ENCODE measurements at regions not wholly inside any gene's neighbourhood (a gene's known extent, or its start where the extent isn't known, plus 50 kb on each side); places are given as distances from the start of the nearest gene placed in this dataset.

DNA sequence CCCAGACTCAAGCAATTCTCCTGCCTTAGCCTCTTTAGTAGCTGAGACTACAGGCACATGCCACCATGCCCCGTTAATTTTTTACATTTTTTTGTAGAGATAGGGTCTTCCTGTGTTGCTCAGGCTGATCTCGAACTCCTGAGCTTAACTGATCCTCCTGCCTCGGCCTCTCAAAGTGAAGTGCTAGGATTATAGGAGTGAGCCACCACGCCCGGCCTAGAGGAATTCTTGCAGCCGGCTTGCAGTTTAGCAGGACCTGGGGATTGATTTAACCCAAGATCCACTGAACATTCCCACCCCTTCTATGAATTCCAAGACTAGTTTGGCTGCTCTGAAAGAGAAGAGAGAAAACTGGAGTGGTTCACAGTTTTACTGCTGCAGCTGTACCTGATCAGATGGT lies 63.3 kb upstream of the TNRC6B start:
- 89% methylated on average over 6 of the region's 6 CpGs for WGBS
- H3K27ac ChIP-seq (ENCODE audit: low read depth in 1 of 2, low read length in 2 of 2): no peak overlapping the region

DNA sequence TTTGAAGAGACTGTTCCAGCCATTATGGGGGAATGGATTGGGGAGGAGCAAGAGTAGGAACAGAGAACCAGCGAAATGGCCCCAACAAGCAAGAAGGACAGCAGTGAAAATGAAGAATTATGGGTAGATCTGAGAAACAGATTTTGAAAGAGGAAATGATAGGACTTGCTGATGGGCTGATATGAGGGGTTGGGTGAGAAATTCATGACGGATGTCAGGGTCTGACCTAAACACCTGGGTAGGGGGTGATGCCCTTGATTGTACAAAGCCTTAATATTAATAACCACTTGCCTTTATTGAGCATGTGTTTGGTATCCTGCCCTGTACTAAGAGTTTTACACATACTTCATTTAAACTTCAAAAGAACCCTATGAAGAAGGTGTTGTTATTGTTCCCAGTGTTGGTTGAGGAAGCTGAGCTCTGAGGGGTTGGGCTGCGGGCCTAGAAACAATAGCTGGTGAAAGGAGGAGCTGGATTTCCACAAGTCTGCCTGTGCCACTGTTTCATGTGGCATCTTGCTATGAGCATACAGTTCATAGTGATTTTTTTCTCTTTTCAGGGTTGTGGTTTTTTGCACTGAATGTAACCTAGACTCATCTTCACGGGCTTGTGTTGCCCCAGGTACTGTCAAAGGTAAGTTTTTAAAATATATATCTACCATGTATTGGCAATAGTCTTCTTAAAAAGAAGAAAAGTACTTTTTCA lies 61.1 kb upstream of the TNRC6B start:
- H3K9me3 ChIP-seq (ENCODE audit: control insufficient read depth in 4 of 4, low read length in 3 of 4): no peaks in the 10 kb centered on the region
- TF ChIP-seq TAF1 (conservative IDR thresholded peaks at IDR 0.05) (no peak), YY1 (IDR thresholded peaks at IDR 0.05) (no peak), EGR1 (IDR thresholded peaks at IDR 0.05; ENCODE audit: low read depth in 2 of 2) (no peak), JUND (IDR thresholded peaks at IDR 0.05) (no peak), RXRA (IDR thresholded peaks at IDR 0.05) (no peak), FOXA2 (IDR thresholded peaks at IDR 0.05) (no peak), FOXA1 (IDR thresholded peaks at IDR 0.05) (no peak), ZBTB33 (IDR thresholded peaks at IDR 0.05) (no peak), CTCF (IDR thresholded peaks at IDR 0.05; ENCODE audit: low read depth, low read length, missing input control) (no peak), HNF4A (conservative IDR thresholded peaks at IDR 0.05) (no peak), RAD21 (IDR thresholded peaks at IDR 0.05) (no peak)
- TF ChIP-seq, protein P1, sequence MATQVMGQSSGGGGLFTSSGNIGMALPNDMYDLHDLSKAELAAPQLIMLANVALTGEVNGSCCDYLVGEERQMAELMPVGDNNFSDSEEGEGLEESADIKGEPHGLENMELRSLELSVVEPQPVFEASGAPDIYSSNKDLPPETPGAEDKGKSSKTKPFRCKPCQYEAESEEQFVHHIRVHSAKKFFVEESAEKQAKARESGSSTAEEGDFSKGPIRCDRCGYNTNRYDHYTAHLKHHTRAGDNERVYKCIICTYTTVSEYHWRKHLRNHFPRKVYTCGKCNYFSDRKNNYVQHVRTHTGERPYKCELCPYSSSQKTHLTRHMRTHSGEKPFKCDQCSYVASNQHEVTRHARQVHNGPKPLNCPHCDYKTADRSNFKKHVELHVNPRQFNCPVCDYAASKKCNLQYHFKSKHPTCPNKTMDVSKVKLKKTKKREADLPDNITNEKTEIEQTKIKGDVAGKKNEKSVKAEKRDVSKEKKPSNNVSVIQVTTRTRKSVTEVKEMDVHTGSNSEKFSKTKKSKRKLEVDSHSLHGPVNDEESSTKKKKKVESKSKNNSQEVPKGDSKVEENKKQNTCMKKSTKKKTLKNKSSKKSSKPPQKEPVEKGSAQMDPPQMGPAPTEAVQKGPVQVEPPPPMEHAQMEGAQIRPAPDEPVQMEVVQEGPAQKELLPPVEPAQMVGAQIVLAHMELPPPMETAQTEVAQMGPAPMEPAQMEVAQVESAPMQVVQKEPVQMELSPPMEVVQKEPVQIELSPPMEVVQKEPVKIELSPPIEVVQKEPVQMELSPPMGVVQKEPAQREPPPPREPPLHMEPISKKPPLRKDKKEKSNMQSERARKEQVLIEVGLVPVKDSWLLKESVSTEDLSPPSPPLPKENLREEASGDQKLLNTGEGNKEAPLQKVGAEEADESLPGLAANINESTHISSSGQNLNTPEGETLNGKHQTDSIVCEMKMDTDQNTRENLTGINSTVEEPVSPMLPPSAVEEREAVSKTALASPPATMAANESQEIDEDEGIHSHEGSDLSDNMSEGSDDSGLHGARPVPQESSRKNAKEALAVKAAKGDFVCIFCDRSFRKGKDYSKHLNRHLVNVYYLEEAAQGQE (IDR thresholded peaks at IDR 0.05): no peak
- TF ChIP-seq, protein P2, sequence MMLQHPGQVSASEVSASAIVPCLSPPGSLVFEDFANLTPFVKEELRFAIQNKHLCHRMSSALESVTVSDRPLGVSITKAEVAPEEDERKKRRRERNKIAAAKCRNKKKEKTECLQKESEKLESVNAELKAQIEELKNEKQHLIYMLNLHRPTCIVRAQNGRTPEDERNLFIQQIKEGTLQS (IDR thresholded peaks at IDR 0.05): no peak
- TF ChIP-seq, protein P3, sequence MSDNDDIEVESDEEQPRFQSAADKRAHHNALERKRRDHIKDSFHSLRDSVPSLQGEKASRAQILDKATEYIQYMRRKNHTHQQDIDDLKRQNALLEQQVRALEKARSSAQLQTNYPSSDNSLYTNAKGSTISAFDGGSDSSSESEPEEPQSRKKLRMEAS (IDR thresholded peaks at IDR 0.05): no peak
- no peak overlapping the region for H3K27ac ChIP-seq (ENCODE audit: low read depth in 1 of 2, low read length in 2 of 2)
- H3K9ac ChIP-seq (ENCODE audit: low read depth in 1 of 2, low read length in 2 of 2): no peak overlapping the region
- no peak overlapping the region for H3K4me3 ChIP-seq (ENCODE audit: low read depth in 1 of 3, low read length in 3 of 3)
- DNase-seq (ENCODE audit: low spot score): no peak
- peaks cover 0 to 4% (median 0%) of the 10 kb centered on the region in 4 donors for H3K36me3 ChIP-seq (ENCODE audit: control insufficient read depth in 4 of 4, insufficient read depth in 3 of 4, low read depth in 1 of 4, low read length in 3 of 4)
- no peaks in the 10 kb centered on the region for H3K4me1 ChIP-seq (ENCODE audit: control insufficient read depth in 4 of 4, insufficient read depth in 4 of 4, low read length in 3 of 4)
- 91% methylated on average over 4 of the region's 4 CpGs for WGBS
- H3K27me3 ChIP-seq (ENCODE audit: control insufficient read depth in 4 of 4, insufficient read depth in 4 of 4, low read length in 3 of 4): no peaks in the 10 kb centered on the region

More for the DNA sequence above, 63.3 kb upstream of the TNRC6B start:
- Histone ChIP-seq H3K4me1 (ENCODE audit: control insufficient read depth in 4 of 4, insufficient read depth in 4 of 4, low read length in 3 of 4) (peaks cover 0 to 3% (median 0%) of the 10 kb centered on the region in 4 donors), H3K36me3 (ENCODE audit: control insufficient read depth in 4 of 4, insufficient read depth in 3 of 4, low read depth in 1 of 4, low read length in 3 of 4) (peaks cover 0 to under 1% (median 0%) of the 10 kb centered on the region in 4 donors), H3K27me3 (ENCODE audit: control insufficient read depth in 4 of 4, insufficient read depth in 4 of 4, low read length in 3 of 4) (no peaks in the 10 kb centered on the region), H3K9me3 (ENCODE audit: control insufficient read depth in 4 of 4, low read length in 3 of 4) (no peaks in the 10 kb centered on the region), H3K4me3 (ENCODE audit: low read depth in 1 of 3, low read length in 3 of 3) (no peak overlapping the region), H3K9ac (ENCODE audit: low read depth in 1 of 2, low read length in 2 of 2) (no peak overlapping the region)
- no peak for DNase-seq (ENCODE audit: low spot score)
- no peak for TF ChIP-seq YY1 (IDR thresholded peaks at IDR 0.05)
- no peak for TF ChIP-seq EGR1 (IDR thresholded peaks at IDR 0.05; ENCODE audit: low read depth in 2 of 2)
- TF ChIP-seq GABPA (IDR thresholded peaks at IDR 0.05 in 1 of 2, conservative IDR thresholded peaks at IDR 0.05 in 1 of 2): no peak
- no peak for TF ChIP-seq CTCF (IDR thresholded peaks at IDR 0.05; ENCODE audit: low read depth, low read length, missing input control)
- no peak for TF ChIP-seq JUND (IDR thresholded peaks at IDR 0.05)
- no peak for TF ChIP-seq HNF4G (IDR thresholded peaks at IDR 0.05)
- TF ChIP-seq FOXA1 (IDR thresholded peaks at IDR 0.05): no peak
- no peak for TF ChIP-seq FOXA2 (IDR thresholded peaks at IDR 0.05)
- no peak for TF ChIP-seq TAF1 (conservative IDR thresholded peaks at IDR 0.05)
- TF ChIP-seq, protein P3 (IDR thresholded peaks at IDR 0.05): no peak

Measured in liver (tissue), 8 donors.